HepG2 (cell line): ENCODE measurements at regions not wholly inside any gene's neighbourhood (a gene's known extent, or its start where the extent isn't known, plus 50 kb on each side); places are given as distances from the start of the nearest gene placed in this dataset.

Experiments used
- ATAC-seq: fragments of 200-7000 bp; cut with Tn5 transposase; 3 replicates; pipeline ENCODE4 v1.9.1; 2020; ENCODE audit warnings: mild to moderate bottlenecking, moderate library complexity
- BruUV-seq: library from RNA; stranded (reverse); fragments of 400-500 nt; replicated peaks from 2 replicates; lab custom pipeline; 2021; lab: Mats Ljungman, UMichigan
- CTCF ChIA-PET: fragments of 300-600 bp; formaldehyde crosslinking; extraction: SDS; loops from one replicate; lab custom pipeline; 2021; ENCODE audit warnings: low total read pairs, inconsistent platforms, low intra/inter-chr PET ratio; lab: Yijun Ruan, JAX
- POLR2A ChIA-PET: fragments of 350-600 bp; sonication (Branson Sonifier 250); formaldehyde crosslinking; loops from one replicate; lab custom pipeline; 2020; ENCODE audit warnings: antibody characterized with exemption, inconsistent platforms; lab: Yijun Ruan, JAX
- DNase-seq: peaks from one replicate; pipeline ENCODE4 v3.0.0-alpha.2; 2015; ENCODE audit warnings: low spot score
- FAIRE-seq: peaks from 3 replicates; lab custom pipeline; 2011; peaks lifted over from hg19 to GRCh38; lab: Jason Lieb, UNC
- H2AFZ ChIP-seq: one replicate; pipeline ENCODE4 v1.6.1; 2011; ENCODE audit warnings: low read length, inconsistent platforms
- H3K27ac ChIP-seq: fragments of 300-600 bp; 3 replicates; pipeline ENCODE4 v1.8.0; 2011; ENCODE audit warnings: mixed run types, mild to moderate bottlenecking, mixed read lengths, low read length, inconsistent platforms; ENCODE audit not compliant: insufficient read depth; ENCODE audit errors: extremely low read length
- H3K27me3 ChIP-seq, 2 experiments: fragments of 200-600 bp in 1 of 2; 2 replicates in 1 of 2; 3 replicates in 1 of 2; pipeline versions ENCODE4 v1.6.0 to v1.8.0; 2011; ENCODE audit warnings: low read length in 2 of 2, mild to moderate bottlenecking in 2 of 2, moderate library complexity in 2 of 2, inconsistent platforms in 1 of 2; ENCODE audit not compliant: insufficient read depth in 2 of 2, control insufficient read depth in 1 of 2
- H3K36me3 ChIP-seq, 2 experiments: fragments of 200-600 bp in 1 of 2; replicated peaks in 1 of 2; 2 replicates in 1 of 2; 3 replicates in 1 of 2; pipeline versions ENCODE4 v1.5.1 to v1.8.0; 2011; ENCODE audit warnings: low read length in 2 of 2, inconsistent platforms in 1 of 2; ENCODE audit not compliant: insufficient read depth in 2 of 2, control insufficient read depth in 1 of 2
- H3K4me1 ChIP-seq: 2 replicates; pipeline ENCODE4 v1.5.1; 2012; ENCODE audit warnings: low read length, inconsistent platforms; ENCODE audit not compliant: insufficient read depth
- H3K4me2 ChIP-seq: 2 replicates; pipeline ENCODE4 v1.6.0; 2011; ENCODE audit warnings: low read depth, low read length, inconsistent platforms
- H3K4me3 ChIP-seq, 3 experiments: fragments of 200-600 bp in 1 of 3; sonication (generic), shearing (Covaris generic) in 1 of 3; replicated peaks in 1 of 3; 2 replicates each; pipeline ENCODE4 v1.5.1; 2011 to 2016; ENCODE audit warnings: low read length in 3 of 3, inconsistent platforms in 2 of 3, low read depth in 2 of 3, mild to moderate bottlenecking in 2 of 3, control low read depth in 1 of 3, mixed read lengths in 1 of 3; ENCODE audit not compliant: insufficient read depth in 1 of 3
- H3K79me2 ChIP-seq: one replicate; pipeline ENCODE4 v1.6.1; 2011; ENCODE audit warnings: low read length, inconsistent platforms; ENCODE audit not compliant: insufficient read depth
- H3K9ac ChIP-seq: 2 replicates; pipeline ENCODE4 v1.6.0; 2011; ENCODE audit warnings: mild to moderate bottlenecking, low read depth, low read length, inconsistent platforms; ENCODE audit not compliant: insufficient read depth
- H3K9me3 ChIP-seq: 2 replicates; pipeline ENCODE4 v1.5.1; 2012; ENCODE audit warnings: mild to moderate bottlenecking, low read length
- H4K20me1 ChIP-seq: 2 replicates; pipeline ENCODE4 v1.6.0; 2011; ENCODE audit warnings: inconsistent platforms, mild to moderate bottlenecking, low read length, moderate library complexity; ENCODE audit not compliant: insufficient read depth
- ADNP ChIP-seq: sonication (generic); formaldehyde crosslinking; IDR thresholded peaks from 2 replicates; pipeline ENCODE4 v1.4.0; 2020; ENCODE audit warnings: missing genetic modification reagents
- AKNA ChIP-seq: sonication (generic); formaldehyde crosslinking; IDR thresholded peaks from 2 replicates; pipeline ENCODE4 v1.4.0; 2020; ENCODE audit warnings: missing genetic modification reagents, borderline replicate concordance
- DDIT3 ChIP-seq: sonication (generic); formaldehyde crosslinking; IDR thresholded peaks from 2 replicates; pipeline ENCODE4 v1.4.0; 2020; ENCODE audit warnings: mild to moderate bottlenecking, missing genetic modification reagents
- E2F5 ChIP-seq: sonication (generic); formaldehyde crosslinking; conservative IDR thresholded peaks from 2 replicates; pipeline ENCODE4 v1.4.0; 2020; ENCODE audit warnings: missing genetic modification reagents
- GABPB1 ChIP-seq: IDR thresholded peaks from 2 replicates; pipeline ENCODE4 v1.6.1; 2016; ENCODE audit warnings: mild to moderate bottlenecking, missing genetic modification reagents, moderate library complexity, missing compliant biosample characterization
- GATA4 ChIP-seq: sonication (generic); IDR thresholded peaks from 2 replicates; pipeline ENCODE4 v1.6.1; 2016; ENCODE audit warnings: antibody characterized with exemption, low read depth, borderline replicate concordance
- IRF1 ChIP-seq: sonication (generic); formaldehyde crosslinking; IDR thresholded peaks from 2 replicates; pipeline ENCODE4 v1.4.0; 2020; ENCODE audit warnings: low read depth, mild to moderate bottlenecking, missing genetic modification reagents
- KMT2A ChIP-seq: sonication (generic); formaldehyde crosslinking; IDR thresholded peaks from 2 replicates; pipeline ENCODE4 v1.4.0; 2020; ENCODE audit warnings: missing genetic modification reagents
- SIX4 ChIP-seq: sonication (generic); formaldehyde crosslinking; IDR thresholded peaks from 2 replicates; pipeline ENCODE4 v1.4.0; 2020; ENCODE audit warnings: missing genetic modification reagents
- TOPORS ChIP-seq: sonication (generic); formaldehyde crosslinking; IDR thresholded peaks from 2 replicates; pipeline ENCODE4 v1.8.0; 2023; ENCODE audit warnings: mild to moderate bottlenecking, missing genetic modification reagents
- YY1 ChIP-seq: IDR thresholded peaks from 2 replicates; pipeline ENCODE4 v1.6.1; 2011; ENCODE audit warnings: low read length, low read depth, moderate library complexity, mild to moderate bottlenecking; ENCODE audit not compliant: insufficient read depth, insufficient replicate concordance
- ZBTB25 ChIP-seq: IDR thresholded peaks from 2 replicates; pipeline ENCODE4 v1.6.1; 2018; ENCODE audit warnings: missing genetic modification reagents
- ZFAT ChIP-seq: sonication (generic); formaldehyde crosslinking; conservative IDR thresholded peaks from 2 replicates; pipeline ENCODE4 v1.8.1; 2023; ENCODE audit warnings: missing genetic modification reagents, inconsistent platforms
- ZNF143 ChIP-seq: sonication (generic); formaldehyde crosslinking; IDR thresholded peaks from 2 replicates; pipeline ENCODE4 v1.4.0; 2020; ENCODE audit warnings: missing genetic modification reagents
- ZNF260 ChIP-seq: sonication (generic); formaldehyde crosslinking; IDR thresholded peaks from 2 replicates; pipeline ENCODE4 v1.4.0; 2020; ENCODE audit warnings: missing genetic modification reagents, low read depth, mild to moderate bottlenecking, borderline replicate concordance
- ZNF607 ChIP-seq: sonication (generic); formaldehyde crosslinking; IDR thresholded peaks from 2 replicates; pipeline ENCODE4 v1.5.1; 2020; ENCODE audit warnings: missing genetic modification reagents, mild to moderate bottlenecking, borderline replicate concordance
- WGBS: methylation state at CpG from one replicate; pipeline ENCODE4 v1.1.6; 2017; ENCODE audit warnings: low lambda C conversion rate; 5-methylcytosine and 5-hydroxymethylcytosine counted together
- in situ Hi-C: cut with HindIII; loops from 2 replicates; pipeline ENCODE4 v1.10.0; 2017; ENCODE audit warnings: low pct_unique_long_range_greater_than_20kb; ENCODE audit not compliant: extremely low pct_ligation_motif_present
- intact Hi-C: fragments of 100-400 bp; cut with micrococcal nuclease; formaldehyde crosslinking; loops from one replicate; pipeline ENCODE4 v1.10.0; 2022; ENCODE audit not compliant: unreplicated experiment

GRCh38 chr12:126581655-126582054 lies 1516.4 kb downstream of the AACS start (continued):
- TF ChIP-seq ADNP (CRISPR knock-in tag) (no peak), YY1 (no peak), ZFAT (CRISPR knock-in tag) (no peak), IRF1 (no peak)
- TF ChIP-seq, all 625 proteins: peak for 0

- H3K4me3 ChIP-seq = no peak overlapping the region
- DNase-seq (no peak), FAIRE-seq (no peak), ATAC-seq (no peak)
- no peak overlapping the region for H2AFZ ChIP-seq
- H3K9me3 ChIP-seq = peaks cover 36% of the 10 kb centered on the region
- H3K27me3 ChIP-seq = no peaks in the 10 kb centered on the region
- H3K79me2 ChIP-seq = no peaks in the 10 kb centered on the region
- WGBS = 0% methylated on average over 3 of the region's 3 CpGs
- ChIA-PET CTCF (no interaction called here), POLR2A (no interaction called here)
- H3K36me3 ChIP-seq = no peaks in the 10 kb centered on the region
- no peak overlapping the region for H3K27ac ChIP-seq
- no TSS peak for BruUV-seq
- H4K20me1 ChIP-seq = no peaks in the 10 kb centered on the region
- H3K4me1 ChIP-seq = no peaks in the 10 kb centered on the region
- in situ Hi-C loops = no loop called here
- H3K9ac ChIP-seq = no peak overlapping the region
- intact Hi-C loops = no loop called here
- H3K4me2 ChIP-seq = no peak overlapping the region
- TF ChIP-seq KMT2A (CRISPR knock-in tag) = no peak
- no peak for TF ChIP-seq ZNF607 (CRISPR knock-in tag)
- no peak for TF ChIP-seq AKNA (CRISPR knock-in tag)
- TF ChIP-seq SIX4 (CRISPR knock-in tag) = no peak
- TF ChIP-seq GATA4 = no peak
- TF ChIP-seq DDIT3 (CRISPR knock-in tag) = no peak
- TF ChIP-seq TOPORS (CRISPR knock-in tag) = no peak
- TF ChIP-seq E2F5 (CRISPR knock-in tag) = no peak
- TF ChIP-seq GABPB1 (CRISPR knock-in tag) = no peak
- TF ChIP-seq ZBTB25 (CRISPR knock-in tag) = no peak
- no peak for TF ChIP-seq ZNF143
- TF ChIP-seq ZNF260 = no peak
Measured at GRCh38 chr12:126582231-126582630, 1517.0 kb downstream of the AACS start.
